T47D (cell line): ENCODE measurements at regions not wholly inside any gene's neighbourhood (a gene's known extent, or its start where the extent isn't known, plus 50 kb on each side); places are given as distances from the start of the nearest gene placed in this dataset.

Source experiments
- DNase-seq, 2 experiments: peaks; one replicate each; pipeline versions ENCODE4 v3.0.0 to v3.0.0-alpha.2; 2011 to 2012; ENCODE audit warnings: low read depth in 1 of 2, low spot score in 1 of 2
- JUND ChIP-seq: IDR thresholded peaks from 2 replicates; pipeline ENCODE4 v1.6.1; 2012; ENCODE audit warnings: low read depth
- in situ Hi-C: cut with HindIII; loops from 2 replicates; pipeline ENCODE4 v1.10.0; 2016; ENCODE audit warnings: low sequenced_read_pairs, low pct_unique_long_range_greater_than_20kb

DNA sequence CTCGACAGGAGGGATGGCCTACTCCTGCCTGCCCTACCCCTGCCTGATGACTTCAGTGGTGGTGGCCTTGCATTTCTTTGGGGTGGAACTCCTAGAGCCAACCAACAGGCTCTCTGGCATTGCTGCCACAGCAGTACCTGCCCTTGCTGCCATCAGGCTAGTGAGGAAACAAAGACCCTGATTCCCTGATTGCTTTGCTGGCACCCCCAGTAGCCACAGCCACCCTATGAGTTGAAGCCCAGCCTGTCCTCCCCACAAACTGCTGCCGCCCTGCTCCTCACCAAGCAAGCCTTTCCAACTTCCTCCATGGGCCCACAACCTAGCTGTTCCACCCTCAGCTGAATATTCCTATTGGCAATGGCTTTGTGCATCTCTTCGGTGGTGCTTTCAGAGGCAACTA is 52.5 kb upstream of the KHDRBS2 start:
- in situ Hi-C loops, result no loop called here
- no peak for TF ChIP-seq JUND
- no peak for DNase-seq
